GM21528 (cell line): ENCODE measurements at regions not wholly inside any gene's neighbourhood (a gene's known extent, or its start where the extent isn't known, plus 50 kb on each side); places are given as distances from the start of the nearest gene placed in this dataset.
"Not testable (repeated sequence)": the region's sequence is repeated elsewhere in the genome, so short reads cannot be mapped to it uniquely, and the experiment has no call there.

Experiments used
- ATAC-seq: cut with Tn5 transposase; IDR thresholded peaks from one replicate; pipeline ENCODE4 v1.9.1; 2021; ENCODE audit warnings: mild to moderate bottlenecking, moderate library complexity; ENCODE audit not compliant: unreplicated experiment, low FRiP score

DNA sequence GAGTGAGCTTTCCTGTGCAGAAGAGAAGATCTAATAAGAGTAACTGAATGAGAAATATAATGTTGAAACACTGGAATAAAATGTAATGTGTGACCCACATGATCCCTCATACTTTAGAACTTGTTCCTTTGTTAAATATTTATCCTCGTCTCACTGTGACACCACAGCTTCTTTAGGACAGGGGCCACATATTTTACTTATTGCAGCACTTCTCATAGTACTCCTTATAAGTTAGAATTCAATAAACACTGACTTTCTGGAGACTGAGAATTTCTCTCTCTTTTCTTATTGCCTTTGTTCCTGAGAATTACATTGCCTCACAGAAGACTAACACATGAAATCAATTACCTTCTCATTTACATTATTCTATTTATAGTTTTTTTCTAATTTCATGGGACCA lies 1234.6 kb upstream of the CHAC2 start:
- no peak for ATAC-seq

DNA sequence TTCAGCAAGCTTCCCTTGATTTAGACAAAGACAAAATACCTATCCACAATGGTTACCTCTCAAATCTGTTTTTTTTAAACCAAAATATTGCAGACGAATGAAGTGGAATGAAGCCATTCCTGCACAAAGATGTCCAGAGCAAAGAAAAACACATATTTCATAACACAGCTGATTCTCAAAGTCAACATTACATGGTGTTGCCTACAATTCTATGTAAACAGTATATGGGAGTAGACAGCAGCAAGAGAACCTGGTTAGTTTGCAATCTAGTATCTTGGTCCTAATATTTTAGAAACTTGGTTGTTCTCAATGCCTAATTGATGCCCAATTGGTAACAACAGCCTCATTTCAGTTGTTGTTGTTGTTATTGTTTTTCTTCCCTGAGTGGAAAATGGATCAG lies 1240.9 kb upstream of the CHAC2 start:
- no peak for ATAC-seq

DNA sequence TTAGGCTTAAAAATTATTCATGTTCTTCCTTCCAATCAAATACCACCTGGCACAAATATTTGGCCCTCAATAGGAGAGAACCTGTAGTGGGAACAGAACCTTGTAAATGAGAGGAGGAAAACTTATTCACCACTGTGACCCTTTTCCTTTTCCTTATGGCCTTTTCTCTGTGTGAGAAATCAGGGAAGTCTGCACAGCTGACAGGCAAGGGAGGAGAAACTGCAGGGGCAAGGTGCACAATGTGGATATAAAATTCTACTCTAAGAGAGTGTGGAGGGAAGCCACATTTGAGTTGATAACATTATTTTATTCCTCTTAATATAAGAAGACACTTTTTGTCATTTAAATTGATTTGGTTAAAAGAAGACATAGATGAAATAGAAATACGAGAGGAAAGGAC lies 1247.0 kb upstream of the CHAC2 start:
- no peak for ATAC-seq

DNA sequence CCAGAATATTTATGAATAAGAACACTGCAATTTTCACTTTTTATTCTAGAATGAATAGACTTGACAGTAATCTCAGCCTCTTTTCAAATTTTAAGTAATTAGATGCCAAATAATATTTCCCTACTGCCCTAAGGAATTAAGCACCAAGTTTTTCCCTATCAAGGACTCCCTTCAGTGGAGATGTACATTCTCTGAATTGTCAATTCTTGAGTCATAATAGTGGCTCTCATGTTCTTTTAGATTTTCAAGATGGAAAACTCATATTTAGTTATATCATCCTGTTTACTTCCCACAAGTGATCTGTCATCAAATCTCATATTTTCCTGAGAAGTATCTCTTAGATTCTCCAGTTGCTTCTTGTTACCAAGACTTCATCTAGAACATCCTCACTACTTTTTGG lies 1248.9 kb upstream of the CHAC2 start:
- ATAC-seq = no peak

DNA sequence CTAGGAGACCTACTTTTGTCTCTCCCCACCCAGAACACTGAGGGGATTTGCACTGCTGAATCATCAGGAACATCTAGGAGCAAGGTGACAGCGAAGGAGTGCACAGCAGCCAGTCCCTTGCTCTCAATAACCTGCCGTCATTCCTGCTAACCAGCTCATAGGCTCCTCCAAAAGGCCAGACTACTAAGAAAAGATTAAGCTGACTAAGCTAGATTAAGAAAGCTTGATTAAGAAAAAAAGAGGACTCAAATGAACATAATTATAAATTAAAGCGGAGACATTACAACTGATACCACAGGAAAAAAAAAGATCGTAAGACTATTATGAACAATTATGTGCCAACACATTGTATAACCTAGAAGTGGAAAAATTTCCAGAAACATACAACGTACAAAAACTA lies 1254.8 kb upstream of the CHAC2 start:
- no peak for ATAC-seq

DNA sequence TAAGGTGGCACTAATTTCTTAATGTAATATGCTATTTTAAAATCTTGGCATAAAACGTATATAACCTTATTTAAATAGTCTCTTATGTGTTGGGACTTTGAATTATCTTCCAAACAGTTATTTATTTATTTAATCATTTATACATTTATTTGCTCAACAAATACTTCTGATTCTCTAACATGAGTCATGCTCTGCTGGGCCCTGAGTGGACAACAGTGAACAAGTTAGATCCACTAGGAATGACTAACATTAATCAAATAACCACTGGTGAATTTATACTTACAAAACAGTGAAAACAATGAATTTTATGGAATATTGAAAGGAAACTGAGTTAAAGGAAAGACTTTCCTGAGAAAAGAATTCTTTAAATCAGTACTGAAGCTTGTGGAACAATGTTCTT lies 1257.2 kb upstream of the CHAC2 start:
- ATAC-seq = no peak

DNA sequence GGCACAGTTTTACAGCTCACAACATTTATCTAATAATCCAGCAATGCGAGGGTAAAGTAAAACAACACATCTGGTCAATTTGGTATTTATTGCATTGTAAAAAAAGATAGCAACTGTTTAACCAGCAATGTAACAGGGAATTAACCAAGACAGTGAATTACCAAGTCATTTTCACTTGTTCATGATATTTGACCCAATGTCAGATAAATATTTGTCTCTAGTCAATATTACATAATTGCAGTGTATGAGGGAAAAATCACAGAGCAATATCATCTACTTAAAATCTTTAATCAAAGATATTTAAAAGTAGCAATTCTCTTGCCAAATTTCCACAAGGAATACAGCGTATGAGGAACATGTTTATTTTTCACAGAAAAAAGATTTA lies 1265.1 kb upstream of the CHAC2 start:
- ATAC-seq = no peak

DNA sequence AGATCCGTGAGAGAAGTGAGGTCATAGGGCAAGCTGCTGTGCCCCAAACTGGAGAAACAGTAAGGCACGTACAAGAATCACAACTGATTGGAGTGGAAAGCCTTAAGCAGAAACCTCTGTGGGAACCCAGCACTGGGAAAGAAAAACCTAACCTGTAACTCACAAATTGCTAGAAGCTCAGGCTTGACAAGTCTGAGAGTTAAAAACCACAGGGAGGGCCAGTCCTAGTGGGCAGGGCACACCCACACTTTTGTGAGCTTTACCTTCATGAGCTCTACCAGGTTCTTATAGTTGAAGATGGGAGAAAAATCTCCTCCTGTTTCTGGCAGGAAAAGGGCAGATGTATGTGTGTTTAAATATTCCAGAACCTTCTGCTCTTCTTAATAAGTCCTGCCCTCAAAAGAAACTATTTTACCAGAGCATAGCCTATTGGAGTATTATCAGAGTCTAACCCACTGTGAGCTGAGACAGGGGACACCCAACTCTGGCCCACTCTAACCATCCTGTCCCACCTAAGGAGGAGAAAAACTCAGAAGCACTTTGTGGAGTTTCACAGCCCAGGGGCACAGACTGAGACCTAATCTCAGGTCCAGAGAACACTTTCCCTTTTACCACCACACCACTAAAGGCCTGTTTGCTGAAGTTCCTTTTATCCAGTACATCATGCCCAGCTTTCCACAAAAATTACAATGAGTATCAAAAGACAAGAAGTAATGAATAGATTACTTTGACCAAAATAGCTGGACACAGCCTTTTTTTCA lies 1265.7 kb upstream of the CHAC2 start:
- ATAC-seq = no peak

DNA sequence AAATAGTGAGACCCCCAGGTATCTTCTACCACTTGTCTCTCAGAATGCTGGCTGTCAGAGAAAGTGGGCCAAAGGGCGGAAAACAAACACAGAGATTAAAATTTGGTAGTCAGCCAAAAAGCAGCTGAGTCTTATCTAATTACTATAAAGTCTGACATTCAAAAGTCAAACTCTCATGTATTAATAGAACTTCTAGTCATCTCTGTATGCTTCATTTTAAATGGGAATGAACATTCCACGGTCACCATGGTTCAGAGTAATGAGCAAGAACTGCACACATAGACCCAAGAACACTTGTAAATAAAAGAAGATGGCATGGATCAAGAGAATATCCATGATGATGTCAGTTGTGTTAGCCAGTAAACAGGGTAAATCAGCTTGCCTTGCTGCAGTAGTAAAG lies 1267.0 kb upstream of the CHAC2 start:
- no peak for ATAC-seq

DNA sequence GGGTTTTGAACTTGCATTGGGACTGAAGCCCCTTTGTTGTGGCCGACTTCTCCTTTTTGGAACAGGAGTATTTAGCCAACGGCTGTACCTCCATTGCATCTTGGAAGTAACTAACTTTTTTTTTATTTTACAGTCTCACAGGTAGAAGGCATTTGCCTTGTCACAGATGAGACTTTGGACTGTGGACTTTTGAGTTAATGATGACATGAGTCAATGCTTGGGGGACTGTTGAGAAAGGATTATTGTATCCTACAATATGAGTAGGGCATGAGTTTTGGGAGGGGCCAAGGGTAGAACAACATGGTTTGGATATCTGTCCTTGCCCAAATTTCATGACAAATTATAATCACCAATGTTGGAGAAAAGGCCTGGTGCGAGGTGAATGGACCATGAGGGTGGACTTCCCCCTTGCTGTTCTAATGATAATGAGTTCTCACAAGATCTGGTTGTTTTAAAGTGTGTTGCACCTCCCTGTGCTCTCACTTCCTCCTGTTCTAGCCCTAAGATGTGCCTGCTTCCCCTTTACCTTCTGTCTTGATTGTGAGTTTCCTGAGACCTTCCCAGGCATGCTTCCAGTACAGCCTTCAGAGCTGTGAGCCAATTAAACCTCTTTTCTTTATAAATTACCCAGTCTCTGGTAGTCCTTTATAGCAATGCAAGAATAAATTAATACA lies 1269.4 kb upstream of the CHAC2 start:
- no peak for ATAC-seq

DNA sequence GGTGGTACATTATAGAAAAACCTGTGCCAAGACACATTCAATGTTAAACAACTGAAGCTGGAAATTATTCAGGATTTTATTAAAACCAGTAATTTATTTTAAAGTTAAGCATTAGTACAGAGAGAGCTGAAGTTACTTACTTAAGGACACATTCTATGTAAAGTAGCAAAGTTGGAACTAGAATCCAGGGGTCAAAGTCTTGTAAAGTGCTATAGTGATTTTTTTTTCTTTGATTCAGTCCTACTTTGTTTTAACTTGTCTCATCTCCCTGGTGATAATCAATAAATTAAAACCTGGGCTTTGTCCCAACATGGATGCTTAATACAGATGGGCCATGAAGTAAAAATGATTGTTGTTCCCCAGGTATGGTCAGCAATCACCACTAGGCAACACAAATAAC lies 1271.8 kb upstream of the CHAC2 start:
- no peak for ATAC-seq

DNA sequence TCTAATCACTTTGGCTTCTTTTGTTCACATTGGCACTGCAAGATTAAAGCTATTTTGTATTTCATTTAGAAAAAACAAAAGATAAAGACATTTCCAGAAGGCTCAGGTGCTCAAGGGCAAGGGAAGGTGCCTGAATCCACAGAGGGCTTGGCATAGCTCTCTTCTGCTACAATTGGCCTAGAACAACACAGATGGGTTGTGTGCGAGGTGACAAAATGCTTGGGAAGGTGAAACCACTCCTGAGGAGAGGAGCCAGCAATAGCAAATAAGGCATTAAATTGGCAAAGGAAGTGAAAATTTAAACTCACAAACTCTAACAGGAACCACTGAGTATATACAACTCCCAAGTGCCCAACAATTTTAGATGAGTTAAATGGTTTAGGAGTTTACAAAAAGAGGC lies 1290.4 kb upstream of the CHAC2 start:
- no peak for ATAC-seq

DNA sequence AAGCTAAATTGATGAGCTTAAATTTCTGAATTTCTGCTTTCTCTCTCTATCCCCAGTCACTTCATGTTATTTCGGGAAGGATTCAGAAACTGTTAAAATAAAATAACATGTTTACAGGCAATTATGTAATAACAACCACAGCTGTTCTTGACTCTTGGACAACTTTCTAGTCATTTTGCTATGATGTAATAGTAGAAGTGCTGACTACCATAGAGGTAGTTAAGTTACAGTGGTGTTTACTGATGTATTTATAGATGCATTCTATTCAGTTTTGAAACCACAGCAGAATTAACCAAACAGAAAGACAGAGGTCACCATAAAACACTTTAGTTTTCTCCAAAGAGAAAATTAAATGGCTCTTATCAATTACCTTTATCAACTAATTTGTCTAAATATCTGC lies 1292.0 kb upstream of the CHAC2 start:
- no peak for ATAC-seq

DNA sequence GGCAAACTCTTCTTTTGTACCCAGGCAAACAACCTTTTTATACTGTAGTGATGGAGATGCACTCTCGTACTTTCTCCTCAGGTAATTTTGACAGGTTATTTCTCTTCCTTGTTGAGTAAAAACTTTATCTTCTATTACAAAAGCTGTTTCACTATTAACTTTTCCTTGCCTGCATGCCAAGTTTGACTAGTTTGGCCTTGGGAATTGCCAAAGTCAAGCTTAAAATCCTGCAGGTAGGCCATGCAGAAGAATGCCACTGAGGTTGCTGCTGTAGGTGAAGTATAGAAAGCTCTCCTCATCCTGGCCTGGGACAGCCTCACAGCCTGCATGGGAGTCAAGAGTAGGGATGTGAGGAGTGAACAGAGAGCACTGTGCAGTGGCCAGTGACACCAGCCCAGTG lies 1293.5 kb upstream of the CHAC2 start:
- ATAC-seq = no peak

DNA sequence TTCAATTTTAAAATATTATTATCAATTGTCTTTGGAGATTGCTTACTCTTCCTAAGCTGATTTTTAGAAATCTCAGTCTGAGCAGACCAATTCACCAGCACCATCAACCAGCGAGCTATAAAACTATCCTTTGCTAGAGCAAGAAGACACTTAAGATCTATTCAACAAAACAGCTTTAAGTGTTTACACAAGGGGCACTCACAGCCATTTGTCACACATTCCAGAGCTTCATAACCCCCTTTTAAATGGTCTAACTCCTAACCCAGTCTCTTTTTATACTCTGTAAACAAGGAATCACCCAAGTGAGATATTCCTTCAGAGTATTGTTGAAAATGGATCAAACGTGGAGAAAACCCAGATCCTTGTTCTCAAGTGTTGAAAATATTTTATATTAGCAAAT lies 1294.1 kb upstream of the CHAC2 start:
- no peak for ATAC-seq

DNA sequence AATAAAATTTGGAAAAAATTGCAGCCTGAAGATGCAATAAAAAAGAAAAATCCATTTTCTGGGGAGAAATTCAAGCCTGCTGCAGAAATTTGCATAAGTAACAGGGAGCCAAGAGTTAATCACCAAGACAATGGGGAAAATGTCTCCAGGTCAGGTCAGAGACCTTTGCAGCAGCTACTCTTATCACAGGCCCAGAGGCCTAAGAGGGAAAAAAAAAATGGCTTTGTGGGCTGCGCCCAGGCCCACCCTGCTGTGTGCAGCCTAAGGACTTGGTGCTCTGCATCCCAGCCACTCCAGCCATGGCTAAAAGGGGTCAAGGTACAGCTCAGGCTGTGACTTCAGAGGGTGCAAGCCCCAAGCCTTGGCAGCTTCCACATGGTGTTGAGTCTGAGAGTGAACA lies 1297.1 kb upstream of the CHAC2 start:
- ATAC-seq = not testable (repeated sequence)

DNA sequence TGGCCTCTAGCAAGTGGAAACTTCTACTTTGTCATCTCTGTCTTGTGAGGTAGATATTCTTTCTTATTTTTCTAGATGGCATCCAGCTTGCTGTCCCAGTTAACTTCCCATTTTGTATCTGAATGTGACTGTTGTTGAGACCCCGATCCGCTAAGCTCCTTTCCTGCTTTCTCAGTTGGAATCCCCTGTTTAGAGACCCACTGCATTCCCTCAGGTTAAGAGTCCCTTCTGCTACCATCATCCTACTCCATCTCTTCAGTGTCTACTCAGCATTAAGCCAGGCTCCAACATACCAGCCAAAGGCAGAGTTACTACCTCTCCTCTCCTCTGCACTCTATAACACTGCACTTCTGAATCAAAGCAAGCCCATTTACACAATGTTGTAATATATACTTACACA lies 1300.4 kb upstream of the CHAC2 start:
- no peak for ATAC-seq

DNA sequence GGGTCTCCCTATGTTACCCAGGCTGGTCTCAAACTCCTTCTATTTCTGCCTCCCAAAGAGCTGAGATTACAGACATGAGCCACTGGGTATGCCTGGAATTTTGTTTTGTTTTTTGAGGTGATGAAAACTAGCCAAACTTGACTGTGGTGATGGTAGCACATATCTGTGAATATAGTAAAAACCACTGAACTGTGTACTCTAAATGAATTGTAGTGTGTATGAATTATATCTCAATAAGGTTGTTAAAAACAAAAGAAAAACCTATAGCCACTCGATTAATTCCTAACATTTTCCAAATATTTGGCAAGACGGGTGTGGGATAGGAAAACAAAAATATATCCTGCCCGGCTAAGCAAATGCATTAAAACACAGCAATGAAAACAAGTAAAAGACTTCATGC lies 1302.3 kb upstream of the CHAC2 start:
- ATAC-seq = no peak

DNA sequence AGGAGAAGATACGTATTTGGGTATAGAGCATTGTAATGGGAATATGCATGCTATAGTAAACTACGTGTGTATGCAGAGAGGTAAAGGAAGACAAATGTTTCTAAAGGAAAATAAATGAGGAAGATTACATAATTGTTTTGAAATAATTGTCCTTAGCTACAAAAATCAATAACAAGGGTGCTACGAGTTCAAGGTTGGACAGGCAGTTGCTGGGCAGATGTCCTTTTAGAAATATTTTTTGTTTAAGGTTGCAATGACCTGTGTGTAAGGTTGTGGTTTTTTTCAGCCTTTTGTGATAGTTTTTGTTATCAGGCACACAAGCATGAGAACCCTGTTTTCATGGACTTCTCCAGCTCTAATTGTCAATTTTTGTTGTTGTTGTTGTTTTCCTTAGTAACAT lies 1304.1 kb upstream of the CHAC2 start:
- ATAC-seq = no peak

DNA sequence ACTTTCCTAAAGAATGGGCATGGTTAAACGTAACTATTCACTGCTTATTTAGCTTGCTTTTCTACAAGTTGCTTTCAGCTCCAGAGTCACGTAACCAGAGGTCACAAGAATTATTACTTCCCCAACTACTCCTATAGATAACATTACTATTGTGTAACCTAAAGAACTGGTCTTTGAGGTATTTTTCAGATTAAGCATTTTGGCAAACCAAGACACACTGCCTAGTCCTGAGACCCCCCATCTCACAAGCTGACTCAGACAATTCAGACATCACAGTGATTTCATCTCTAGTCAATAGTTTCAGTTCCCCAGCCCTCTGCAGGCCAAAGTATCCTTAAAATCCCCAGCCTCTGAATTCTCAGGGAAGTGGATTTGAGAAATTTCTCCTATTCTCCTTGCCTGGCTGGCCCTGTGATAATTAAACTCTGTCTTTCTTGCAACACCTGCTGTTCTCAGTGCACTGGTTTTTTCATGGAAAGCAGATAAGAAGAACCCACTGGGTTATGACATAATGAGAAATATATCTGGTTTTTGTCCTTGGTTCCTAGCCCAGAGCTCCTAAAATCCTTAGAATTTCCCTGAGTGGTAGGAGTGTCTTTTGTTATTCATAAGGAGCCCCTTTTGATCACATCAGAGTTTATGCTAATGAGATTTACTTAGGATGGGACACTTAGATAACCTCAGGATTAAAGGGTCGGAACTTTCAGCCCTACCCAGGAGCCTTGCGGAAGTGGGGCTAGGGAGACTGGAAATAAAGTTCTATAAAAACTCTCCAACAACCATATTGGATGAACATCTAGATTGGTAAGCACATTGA lies 1310.8 kb upstream of the CHAC2 start:
- ATAC-seq = no peak

DNA sequence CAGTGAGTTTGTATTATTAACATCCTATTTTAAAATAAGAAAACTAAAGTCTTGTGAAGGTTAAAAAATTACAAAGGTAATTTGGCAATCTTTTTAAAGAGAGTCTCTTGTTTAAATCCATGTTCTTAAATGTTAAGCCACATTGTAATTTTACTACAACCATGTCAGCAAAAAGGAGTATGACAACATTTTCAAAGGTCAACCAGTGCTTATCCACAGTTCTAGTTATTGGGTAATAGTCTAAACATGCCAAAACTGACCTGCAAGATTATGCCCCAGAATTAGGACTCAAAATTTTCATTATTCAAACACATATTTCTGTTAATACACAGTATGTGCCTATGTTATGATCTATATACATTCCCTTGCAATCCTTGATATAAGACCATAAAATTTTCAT lies 1312.6 kb upstream of the CHAC2 start:
- ATAC-seq = no peak

DNA sequence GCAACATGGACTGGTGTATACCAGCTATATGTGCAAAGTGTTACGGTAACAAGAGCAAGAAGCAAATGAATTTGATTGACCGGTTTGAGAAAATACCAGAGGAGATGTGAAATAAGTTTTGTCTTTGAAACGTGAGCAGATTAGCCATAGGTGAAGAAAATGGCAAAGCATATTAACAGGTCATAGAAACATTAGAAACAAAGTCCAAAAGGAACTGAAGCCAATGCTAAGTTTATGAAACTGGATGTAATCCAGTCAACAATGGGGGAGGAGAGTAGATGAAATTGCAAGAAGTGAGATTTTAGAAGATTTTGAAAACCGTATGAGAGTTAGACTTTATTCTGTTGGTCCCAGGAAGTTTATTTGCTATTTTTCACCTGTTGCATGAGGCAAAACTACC lies 1315.4 kb upstream of the CHAC2 start:
- no peak for ATAC-seq
